ENCODE measurements at regions not wholly inside any gene's neighbourhood (a gene's known extent, or its start where the extent isn't known, plus 50 kb on each side); places are given as distances from the start of the nearest gene placed in this dataset.
"Not testable (repeated sequence)": the region's sequence is repeated elsewhere in the genome, so short reads cannot be mapped to it uniquely, and the experiment has no call there.

DNA sequence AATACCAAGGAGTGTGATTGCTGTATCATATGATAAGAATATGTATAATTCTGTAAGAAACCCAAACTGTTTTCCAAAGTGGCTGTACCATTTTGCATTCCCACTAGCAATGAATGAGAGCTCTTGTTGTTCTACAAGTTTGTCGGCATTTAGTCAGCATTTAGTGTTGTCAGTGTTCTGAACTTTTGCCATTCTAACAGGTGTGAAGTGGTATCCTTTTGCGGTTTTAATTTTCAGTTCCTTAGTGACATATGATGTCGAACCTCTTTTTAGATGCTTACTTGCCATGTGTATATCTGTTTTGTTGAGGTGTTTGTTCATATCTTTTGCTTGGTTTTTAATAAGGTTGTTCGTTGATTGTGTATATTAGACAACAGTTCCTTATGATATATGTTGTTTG, 296.3 kb upstream of the IZUMO3 start:
- no peak overlapping the region for H3K27ac ChIP-seq (ENCODE audit: insufficient read depth, low read depth, low read length, poor library complexity, severe bottlenecking)
- no peaks in the 10 kb centered on the region for H3K36me3 ChIP-seq (ENCODE audit: control insufficient read depth, insufficient read depth, low read length)
- 91 to 97% methylated on average over 4 of the region's 4 CpGs for WGBS, 2 experiments
- H3K9me3 ChIP-seq (ENCODE audit: control insufficient read depth, low read length) = no peaks in the 10 kb centered on the region
- no peaks in the 10 kb centered on the region for H3K27me3 ChIP-seq (ENCODE audit: control insufficient read depth, insufficient read depth, low read length, poor library complexity, severe bottlenecking)
- H3K4me3 ChIP-seq (ENCODE audit: insufficient read depth, low read depth, low read length) = no peak overlapping the region
- no peaks in the 10 kb centered on the region for H3K4me1 ChIP-seq (ENCODE audit: control insufficient read depth, insufficient read depth, low read length)

DNA sequence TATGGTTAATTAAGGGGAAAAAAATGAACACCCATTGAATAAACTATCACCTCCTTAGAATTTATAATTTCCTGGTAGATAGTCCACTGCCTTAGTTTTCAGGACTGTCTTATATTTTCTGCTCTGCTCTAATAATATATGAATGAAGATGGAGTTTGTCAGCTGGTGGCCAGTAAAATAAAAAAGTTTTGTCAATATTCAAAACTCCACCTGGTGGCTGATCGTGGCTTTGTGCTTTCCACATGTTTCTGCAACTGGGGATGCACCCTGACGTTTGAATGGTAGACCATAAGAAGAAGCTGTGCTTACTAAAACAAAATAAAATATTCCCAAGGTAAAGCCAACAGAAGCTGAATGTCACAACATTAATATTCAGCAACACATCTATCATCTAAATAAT, 286.6 kb upstream of the IZUMO3 start:
- H3K4me1 ChIP-seq (ENCODE audit: control insufficient read depth, insufficient read depth, low read length) = no peaks in the 10 kb centered on the region
- no peaks in the 10 kb centered on the region for H3K36me3 ChIP-seq (ENCODE audit: control insufficient read depth, insufficient read depth, low read length)
- H3K9me3 ChIP-seq (ENCODE audit: control insufficient read depth, low read length) = no peaks in the 10 kb centered on the region
- WGBS, 2 experiments = 45 to 59% methylated on average over 1 to 2 of the region's 2 CpGs
- no peaks in the 10 kb centered on the region for H3K27me3 ChIP-seq (ENCODE audit: control insufficient read depth, insufficient read depth, low read length, poor library complexity, severe bottlenecking)
- no peak overlapping the region for H3K4me3 ChIP-seq (ENCODE audit: insufficient read depth, low read depth, low read length)
- H3K27ac ChIP-seq (ENCODE audit: insufficient read depth, low read depth, low read length, poor library complexity, severe bottlenecking) = no peak overlapping the region

DNA sequence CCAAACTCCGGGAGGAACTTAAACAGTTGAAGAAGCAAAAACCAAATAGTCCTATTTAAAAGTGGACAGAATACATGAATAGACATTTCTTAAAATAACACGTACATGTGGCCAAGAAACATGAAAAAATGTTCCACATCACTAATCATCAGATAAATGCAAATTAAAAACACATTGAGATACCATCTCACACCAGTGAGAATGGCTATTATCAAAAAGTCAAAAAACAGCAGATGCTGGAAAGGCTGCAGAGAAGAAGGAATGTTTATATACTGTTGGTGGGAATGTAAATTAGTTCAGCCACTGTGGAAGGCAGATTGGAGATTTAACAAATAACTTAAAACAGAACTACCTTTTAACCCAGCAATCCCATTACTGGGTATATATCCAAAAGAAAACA, 283.0 kb upstream of the IZUMO3 start:
- Histone ChIP-seq H3K36me3 (ENCODE audit: control insufficient read depth, insufficient read depth, low read length) (no peaks in the 10 kb centered on the region), H3K27ac (ENCODE audit: insufficient read depth, low read depth, low read length, poor library complexity, severe bottlenecking) (no peak overlapping the region), H3K27me3 (ENCODE audit: control insufficient read depth, insufficient read depth, low read length, poor library complexity, severe bottlenecking) (no peaks in the 10 kb centered on the region), H3K9me3 (ENCODE audit: control insufficient read depth, low read length) (no peaks in the 10 kb centered on the region), H3K4me1 (ENCODE audit: control insufficient read depth, insufficient read depth, low read length) (no peaks in the 10 kb centered on the region), H3K4me3 (ENCODE audit: insufficient read depth, low read depth, low read length) (no peak overlapping the region)
- WGBS, 2 experiments = 92 to 98% methylated on average over 2 of the region's 2 CpGs

DNA sequence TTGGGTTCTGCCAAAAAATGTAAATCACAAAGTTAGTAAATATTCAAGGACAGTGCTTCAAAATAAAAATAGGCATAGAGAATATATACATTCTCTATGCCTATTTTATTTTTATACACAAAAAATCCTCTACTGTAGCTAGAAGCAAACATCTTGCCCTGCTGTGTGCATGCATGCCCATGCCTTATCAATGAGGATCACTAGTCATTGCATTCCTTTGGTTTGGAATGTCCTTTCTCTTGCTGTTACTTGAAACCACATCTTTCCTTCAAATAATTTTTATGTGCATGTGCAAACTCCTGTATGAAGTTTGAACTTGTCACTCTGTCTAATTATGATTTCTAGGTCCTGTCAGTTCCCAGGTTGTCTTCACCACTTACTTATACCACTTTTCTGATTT, 278.9 kb upstream of the IZUMO3 start:
- no peaks in the 10 kb centered on the region for H3K4me1 ChIP-seq (ENCODE audit: control insufficient read depth, insufficient read depth, low read length)
- no peaks in the 10 kb centered on the region for H3K36me3 ChIP-seq (ENCODE audit: control insufficient read depth, insufficient read depth, low read length)
- no peaks in the 10 kb centered on the region for H3K9me3 ChIP-seq (ENCODE audit: control insufficient read depth, low read length)
- no peak overlapping the region for H3K27ac ChIP-seq (ENCODE audit: insufficient read depth, low read depth, low read length, poor library complexity, severe bottlenecking)
- H3K4me3 ChIP-seq (ENCODE audit: insufficient read depth, low read depth, low read length) = no peak overlapping the region
- no peaks in the 10 kb centered on the region for H3K27me3 ChIP-seq (ENCODE audit: control insufficient read depth, insufficient read depth, low read length, poor library complexity, severe bottlenecking)

DNA sequence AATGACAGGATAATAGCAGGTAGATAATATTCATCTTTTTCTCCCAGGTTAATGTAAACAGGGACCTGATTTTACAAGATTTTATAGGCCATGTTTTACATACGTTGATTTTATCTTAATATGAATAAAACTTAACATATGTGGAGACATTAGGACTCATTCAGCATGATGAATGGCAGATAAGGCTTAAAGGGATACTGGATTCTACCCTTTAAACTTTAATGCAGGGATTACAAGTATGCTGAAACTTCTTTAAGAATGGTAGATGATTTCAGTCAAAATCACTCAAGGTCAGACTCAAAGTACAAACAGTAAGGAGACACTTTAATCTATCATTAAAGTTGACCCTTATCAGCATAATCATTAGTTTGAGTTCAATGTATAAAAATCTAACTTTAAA, 274.5 kb upstream of the IZUMO3 start:
- H3K36me3 ChIP-seq (ENCODE audit: control insufficient read depth, insufficient read depth, low read length) = no peaks in the 10 kb centered on the region

DNA sequence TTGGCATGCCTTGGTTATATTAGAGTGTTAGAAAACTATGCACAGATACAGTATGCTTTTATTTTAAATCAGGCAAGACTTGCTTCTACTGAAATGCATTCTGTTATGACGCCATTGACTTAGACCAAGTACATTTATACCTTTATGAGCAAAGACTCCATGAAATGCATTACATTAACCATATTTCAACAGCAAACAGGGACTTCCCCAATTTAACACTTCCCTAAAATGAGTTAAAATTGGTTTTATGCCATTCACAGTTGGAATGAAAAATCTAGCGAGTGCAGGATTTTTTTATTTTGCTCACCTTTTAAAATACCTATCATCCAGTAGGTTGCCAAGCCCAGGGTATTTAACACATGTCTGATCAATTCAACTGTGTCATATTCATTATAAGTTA, 272.1 kb upstream of the IZUMO3 start:
- H3K4me1 ChIP-seq (ENCODE audit: control insufficient read depth, insufficient read depth, low read length) = no peaks in the 10 kb centered on the region
- H3K27me3 ChIP-seq (ENCODE audit: control insufficient read depth, insufficient read depth, low read length, poor library complexity, severe bottlenecking) = no peaks in the 10 kb centered on the region
- WGBS, 2 experiments = 92 to 93% methylated on average over 1 to 2 of the region's 2 CpGs
- H3K9me3 ChIP-seq (ENCODE audit: control insufficient read depth, low read length) = no peaks in the 10 kb centered on the region
- no peak overlapping the region for H3K27ac ChIP-seq (ENCODE audit: insufficient read depth, low read depth, low read length, poor library complexity, severe bottlenecking)
- no peak overlapping the region for H3K4me3 ChIP-seq (ENCODE audit: insufficient read depth, low read depth, low read length)
- no peaks in the 10 kb centered on the region for H3K36me3 ChIP-seq (ENCODE audit: control insufficient read depth, insufficient read depth, low read length)

More for the DNA sequence above, 274.5 kb upstream of the IZUMO3 start:
- H3K4me1 ChIP-seq (ENCODE audit: control insufficient read depth, insufficient read depth, low read length) = no peaks in the 10 kb centered on the region
- H3K27me3 ChIP-seq (ENCODE audit: control insufficient read depth, insufficient read depth, low read length, poor library complexity, severe bottlenecking) = no peaks in the 10 kb centered on the region
- H3K4me3 ChIP-seq (ENCODE audit: insufficient read depth, low read depth, low read length) = no peak overlapping the region
- no peaks in the 10 kb centered on the region for H3K9me3 ChIP-seq (ENCODE audit: control insufficient read depth, low read length)
- 100% methylated on average over 1 of the region's 1 CpG; no CpG with 5 or more reads in 1 of the 2 experiments for WGBS, 2 experiments
- no peak overlapping the region for H3K27ac ChIP-seq (ENCODE audit: insufficient read depth, low read depth, low read length, poor library complexity, severe bottlenecking)

DNA sequence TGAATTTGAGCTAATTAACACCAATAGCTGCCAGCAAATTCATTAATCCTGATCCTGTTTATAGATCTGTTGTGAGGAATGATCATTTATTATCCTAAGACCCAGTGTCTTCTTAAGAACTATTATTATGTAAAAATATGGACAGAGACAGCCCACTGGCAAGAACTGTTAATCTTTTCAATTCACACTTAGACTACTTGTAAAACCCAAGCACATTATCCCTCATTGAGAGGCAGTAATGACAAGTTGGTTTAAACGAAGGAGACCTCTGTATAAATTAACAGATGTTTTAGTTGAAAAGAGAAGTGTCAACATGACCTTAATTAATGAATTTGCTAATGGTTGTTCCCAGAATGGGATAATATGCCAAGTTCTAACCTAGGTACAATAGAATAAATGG, 270.3 kb upstream of the IZUMO3 start:
- H3K4me3 ChIP-seq (ENCODE audit: insufficient read depth, low read depth, low read length) = no peak overlapping the region
- no peaks in the 10 kb centered on the region for H3K27me3 ChIP-seq (ENCODE audit: control insufficient read depth, insufficient read depth, low read length, poor library complexity, severe bottlenecking)
- H3K4me1 ChIP-seq (ENCODE audit: control insufficient read depth, insufficient read depth, low read length) = no peaks in the 10 kb centered on the region
- WGBS, 2 experiments = 53 to 63% methylated on average over 1 of the region's 1 CpG
- H3K9me3 ChIP-seq (ENCODE audit: control insufficient read depth, low read length) = no peaks in the 10 kb centered on the region
- H3K27ac ChIP-seq (ENCODE audit: insufficient read depth, low read depth, low read length, poor library complexity, severe bottlenecking) = no peak overlapping the region
- no peaks in the 10 kb centered on the region for H3K36me3 ChIP-seq (ENCODE audit: control insufficient read depth, insufficient read depth, low read length)

DNA sequence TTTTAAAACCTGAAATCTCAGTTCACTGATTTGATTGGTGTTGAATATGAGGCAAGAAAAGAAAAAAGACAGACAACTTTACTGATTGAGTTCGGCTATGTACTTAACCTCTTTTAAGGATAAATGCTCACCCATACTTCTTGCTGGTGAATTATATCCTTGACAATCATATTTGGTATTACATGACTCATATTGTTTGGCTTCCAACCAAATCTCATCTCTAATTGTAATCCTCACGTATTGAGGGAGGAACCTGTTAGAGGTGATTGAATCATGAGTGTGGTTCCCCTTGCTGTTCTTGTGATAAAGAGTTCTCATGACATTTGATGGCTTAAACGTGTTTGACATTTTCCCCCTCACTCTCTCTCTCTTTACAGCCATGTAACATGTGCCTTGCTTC, 255.6 kb upstream of the IZUMO3 start:
- H3K4me1 ChIP-seq (ENCODE audit: control insufficient read depth, insufficient read depth, low read length) = no peaks in the 10 kb centered on the region
- H3K4me3 ChIP-seq (ENCODE audit: insufficient read depth, low read depth, low read length) = no peak overlapping the region
- H3K27me3 ChIP-seq (ENCODE audit: control insufficient read depth, insufficient read depth, low read length, poor library complexity, severe bottlenecking) = no peaks in the 10 kb centered on the region
- no peaks in the 10 kb centered on the region for H3K9me3 ChIP-seq (ENCODE audit: control insufficient read depth, low read length)
- WGBS, 2 experiments = 78 to 94% methylated on average over 1 to 3 of the region's 3 CpGs
- no peaks in the 10 kb centered on the region for H3K36me3 ChIP-seq (ENCODE audit: control insufficient read depth, insufficient read depth, low read length)
- no peak overlapping the region for H3K27ac ChIP-seq (ENCODE audit: insufficient read depth, low read depth, low read length, poor library complexity, severe bottlenecking)

DNA sequence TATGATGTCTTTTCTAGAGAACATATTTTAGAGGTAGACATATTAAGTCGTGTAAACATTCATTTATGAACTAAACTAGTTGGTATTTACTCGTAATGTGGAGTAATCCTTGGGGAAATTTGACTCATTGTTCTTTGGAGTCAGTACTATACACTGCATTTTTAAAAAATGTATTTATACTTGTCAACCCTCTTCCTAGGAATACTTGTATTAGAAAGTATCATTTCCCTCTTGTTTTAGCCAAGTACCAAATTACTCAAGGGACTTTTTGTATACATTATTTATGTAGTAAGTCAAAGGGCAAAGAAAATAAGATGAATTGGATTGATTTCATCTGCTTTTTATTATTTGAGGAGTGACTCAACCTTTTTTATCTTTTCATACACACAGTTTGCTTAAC, 248.1 kb upstream of the IZUMO3 start:
- Histone ChIP-seq H3K36me3 (ENCODE audit: control insufficient read depth, insufficient read depth, low read length) (no peaks in the 10 kb centered on the region), H3K27ac (ENCODE audit: insufficient read depth, low read depth, low read length, poor library complexity, severe bottlenecking) (no peak overlapping the region), H3K4me1 (ENCODE audit: control insufficient read depth, insufficient read depth, low read length) (no peaks in the 10 kb centered on the region), H3K27me3 (ENCODE audit: control insufficient read depth, insufficient read depth, low read length, poor library complexity, severe bottlenecking) (no peaks in the 10 kb centered on the region), H3K4me3 (ENCODE audit: insufficient read depth, low read depth, low read length) (no peak overlapping the region), H3K9me3 (ENCODE audit: control insufficient read depth, low read length) (no peaks in the 10 kb centered on the region)
- WGBS, 2 experiments = 86 to 90% methylated on average over 2 of the region's 2 CpGs

DNA sequence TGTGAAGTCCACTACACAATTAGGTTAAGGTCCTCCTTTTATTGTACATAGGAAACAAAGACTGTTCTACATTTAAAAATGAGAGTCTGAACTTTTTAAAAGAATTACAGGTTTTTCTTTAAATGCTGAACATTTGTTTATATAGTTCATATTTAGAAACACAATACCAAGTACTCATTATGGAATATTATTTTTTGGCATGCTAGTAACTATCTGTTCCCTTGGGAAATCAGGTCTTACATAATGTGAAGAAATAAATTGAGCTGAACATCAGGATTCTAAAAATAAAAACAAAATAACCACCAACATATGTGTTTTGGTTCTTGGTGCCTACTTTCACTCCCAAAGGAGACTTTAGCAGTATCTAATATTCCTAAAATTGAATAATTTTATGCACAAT, 230.5 kb upstream of the IZUMO3 start:
- Histone ChIP-seq H3K4me3 (ENCODE audit: insufficient read depth, low read depth, low read length) (no peak overlapping the region), H3K27ac (ENCODE audit: insufficient read depth, low read depth, low read length, poor library complexity, severe bottlenecking) (no peak overlapping the region), H3K4me1 (ENCODE audit: control insufficient read depth, insufficient read depth, low read length) (no peaks in the 10 kb centered on the region), H3K36me3 (ENCODE audit: control insufficient read depth, insufficient read depth, low read length) (no peaks in the 10 kb centered on the region), H3K9me3 (ENCODE audit: control insufficient read depth, low read length) (peaks cover 3% of the 10 kb centered on the region), H3K27me3 (ENCODE audit: control insufficient read depth, insufficient read depth, low read length, poor library complexity, severe bottlenecking) (no peaks in the 10 kb centered on the region)

DNA sequence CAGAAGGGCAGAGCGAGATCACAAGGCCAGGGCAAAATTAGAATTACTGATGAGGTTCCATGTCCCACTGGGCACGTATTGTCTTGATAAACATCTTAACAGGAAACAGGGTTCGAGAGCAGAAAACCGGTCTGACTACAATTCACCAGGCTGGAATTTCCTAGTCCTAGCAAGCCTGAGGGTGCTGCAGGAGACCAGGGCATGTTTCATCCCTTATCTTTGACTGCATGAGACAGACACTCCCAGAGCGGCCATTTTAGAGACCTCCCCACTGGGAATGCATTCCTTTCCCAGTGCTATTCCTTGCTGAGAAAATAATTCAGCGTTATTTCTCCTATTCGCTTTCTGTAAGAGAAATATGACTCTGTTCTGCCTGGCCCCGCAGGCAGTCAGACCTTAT, 228.5 kb upstream of the IZUMO3 start:
- not testable (repeated sequence) for H3K27ac ChIP-seq (ENCODE audit: insufficient read depth, low read depth, low read length, poor library complexity, severe bottlenecking); H3K9me3 ChIP-seq (ENCODE audit: control insufficient read depth, low read length); H3K4me1 ChIP-seq (ENCODE audit: control insufficient read depth, insufficient read depth, low read length); H3K27me3 ChIP-seq (ENCODE audit: control insufficient read depth, insufficient read depth, low read length, poor library complexity, severe bottlenecking); H3K36me3 ChIP-seq (ENCODE audit: control insufficient read depth, insufficient read depth, low read length); H3K4me3 ChIP-seq (ENCODE audit: insufficient read depth, low read depth, low read length)
- 92 to 95% methylated on average over 8 of the region's 8 CpGs for WGBS, 2 experiments

All from ectodermal cell (in vitro differentiated cells).